Upper lobe of left lung (tissue), 4 donors: ENCODE measurements at regions not wholly inside any gene's neighbourhood (a gene's known extent, or its start where the extent isn't known, plus 50 kb on each side); places are given as distances from the start of the nearest gene placed in this dataset.

Source experiments
- EP300 ChIP-seq, 4 donors: sonication (generic); formaldehyde crosslinking; IDR thresholded peaks; one replicate each; pipeline ENCODE4 v1.5.1; 2017; ENCODE audit warnings: antibody characterized with exemption in 4 of 4, control low read depth in 2 of 4
- POLR2A ChIP-seq, 4 donors: fragments of 450-650 bp; IDR thresholded peaks; one replicate each; pipeline ENCODE4 v1.5.1; 2016 to 2017; ENCODE audit warnings: antibody characterized with exemption in 4 of 4, mild to moderate bottlenecking in 2 of 4
- POLR2AphosphoS5 ChIP-seq, 2 donors: sonication (generic); formaldehyde crosslinking; IDR thresholded peaks; one replicate each; pipeline ENCODE4 v1.5.1; 2017; ENCODE audit warnings: antibody characterized with exemption in 2 of 2
- TF ChIP-seq, protein P1 (sequence below), 6 experiments: fragments of 450-650 bp in 4 of 6; fragments of 200-600 bp in 2 of 6; sonication (generic) in 2 of 6; IDR thresholded peaks; one replicate each; pipeline ENCODE4 v1.5.1; 2016 to 2019; ENCODE audit warnings: antibody characterized with exemption in 6 of 6

DNA sequence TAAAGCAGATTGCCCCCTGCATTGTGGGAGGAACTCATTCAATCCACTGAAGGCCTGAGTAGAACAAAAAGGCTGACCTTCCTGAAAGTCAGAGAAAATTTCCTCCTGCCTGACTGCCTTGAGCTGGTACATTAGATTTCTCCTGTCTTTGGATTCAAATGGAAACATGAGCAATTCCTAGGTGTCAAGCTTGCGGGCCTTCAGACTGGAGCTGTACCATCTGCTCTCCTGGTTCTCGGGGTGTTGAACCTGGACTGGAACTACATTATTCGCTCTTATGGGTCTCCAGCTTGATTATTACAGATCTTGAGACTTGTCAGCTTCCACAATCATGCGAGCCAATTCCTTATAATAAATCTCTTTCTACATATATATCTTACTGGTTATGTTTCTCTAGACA is 173.6 kb upstream of the STEAP4 start:
- TF ChIP-seq POLR2A (IDR thresholded peaks at IDR 0.05) (no peak), POLR2AphosphoS5 (IDR thresholded peaks at IDR 0.05) (no peak), EP300 (IDR thresholded peaks at IDR 0.05) (no peak)
- TF ChIP-seq, protein P1, sequence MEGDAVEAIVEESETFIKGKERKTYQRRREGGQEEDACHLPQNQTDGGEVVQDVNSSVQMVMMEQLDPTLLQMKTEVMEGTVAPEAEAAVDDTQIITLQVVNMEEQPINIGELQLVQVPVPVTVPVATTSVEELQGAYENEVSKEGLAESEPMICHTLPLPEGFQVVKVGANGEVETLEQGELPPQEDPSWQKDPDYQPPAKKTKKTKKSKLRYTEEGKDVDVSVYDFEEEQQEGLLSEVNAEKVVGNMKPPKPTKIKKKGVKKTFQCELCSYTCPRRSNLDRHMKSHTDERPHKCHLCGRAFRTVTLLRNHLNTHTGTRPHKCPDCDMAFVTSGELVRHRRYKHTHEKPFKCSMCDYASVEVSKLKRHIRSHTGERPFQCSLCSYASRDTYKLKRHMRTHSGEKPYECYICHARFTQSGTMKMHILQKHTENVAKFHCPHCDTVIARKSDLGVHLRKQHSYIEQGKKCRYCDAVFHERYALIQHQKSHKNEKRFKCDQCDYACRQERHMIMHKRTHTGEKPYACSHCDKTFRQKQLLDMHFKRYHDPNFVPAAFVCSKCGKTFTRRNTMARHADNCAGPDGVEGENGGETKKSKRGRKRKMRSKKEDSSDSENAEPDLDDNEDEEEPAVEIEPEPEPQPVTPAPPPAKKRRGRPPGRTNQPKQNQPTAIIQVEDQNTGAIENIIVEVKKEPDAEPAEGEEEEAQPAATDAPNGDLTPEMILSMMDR (IDR thresholded peaks at IDR 0.05), result no peak
